MG63 (cell line): ENCODE measurements at regions not wholly inside any gene's neighbourhood (a gene's known extent, or its start where the extent isn't known, plus 50 kb on each side); places are given as distances from the start of the nearest gene placed in this dataset.
"Not testable (repeated sequence)": the region's sequence is repeated elsewhere in the genome, so short reads cannot be mapped to it uniquely, and the experiment has no call there.

Source experiments
- DNase-seq: peaks from one replicate; pipeline ENCODE4 v3.0.0-alpha.2; 2020
- H3K27me3 ChIP-seq: fragments of 250-450 bp; sonication (Bioruptor Pico); 2 replicates; pipeline ENCODE4 v1.5.1; 2020; ENCODE audit warnings: mild to moderate bottlenecking, moderate library complexity
- H3K36me3 ChIP-seq: fragments of 250-450 bp; sonication (Bioruptor Pico); 2 replicates; pipeline ENCODE4 v1.5.1; 2020; ENCODE audit warnings: mild to moderate bottlenecking, moderate library complexity
- H3K4me3 ChIP-seq: fragments of 250-450 bp; sonication (Bioruptor Pico); 2 replicates; pipeline ENCODE4 v1.5.1; 2020; ENCODE audit warnings: mild to moderate bottlenecking, moderate library complexity
- H3K9me3 ChIP-seq: fragments of 250-450 bp; sonication (Bioruptor Pico); 2 replicates; pipeline ENCODE4 v1.5.1; 2020; ENCODE audit warnings: mild to moderate bottlenecking, moderate library complexity

- DNase-seq = no peak
- Histone ChIP-seq H3K27me3 (no peaks in the 10 kb centered on the region), H3K36me3 (no peaks in the 10 kb centered on the region), H3K9me3 (no peaks in the 10 kb centered on the region), H3K4me3 (no peak overlapping the region)
Measured at GRCh38 chr18:1544016-1544415, 639.3 kb downstream of the ADCYAP1 start.

DNA sequence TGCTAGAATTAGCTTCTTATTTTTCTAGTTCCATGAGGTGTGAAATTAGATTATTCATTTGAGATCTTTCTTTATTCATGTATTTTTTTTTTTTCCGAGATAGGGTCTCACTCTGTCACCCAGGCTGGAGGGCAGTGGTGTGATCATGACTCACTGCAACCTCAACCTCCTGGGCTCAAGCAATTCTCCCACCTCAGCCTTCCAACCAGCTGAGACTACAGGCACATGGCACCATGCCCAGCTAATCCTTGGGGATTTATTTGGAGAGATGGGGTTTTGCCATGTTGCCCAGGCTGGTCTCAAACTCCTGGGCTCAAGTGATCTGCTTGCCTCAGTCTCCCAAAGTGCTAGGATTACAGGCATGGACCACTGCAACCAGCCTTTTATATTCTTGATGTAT is 653.0 kb downstream of the ADCYAP1 start:
- not testable (repeated sequence) for H3K36me3 ChIP-seq, H3K4me3 ChIP-seq, H3K27me3 ChIP-seq, H3K9me3 ChIP-seq
- DNase-seq = peak; percentile 3

GRCh38 chr18:1559563-1559962 is 654.9 kb downstream of the ADCYAP1 start:
- H3K27me3 ChIP-seq = no peaks in the 10 kb centered on the region
- DNase-seq = no peak
- no peaks in the 10 kb centered on the region for H3K36me3 ChIP-seq
- H3K9me3 ChIP-seq = no peaks in the 10 kb centered on the region
- H3K4me3 ChIP-seq = no peak overlapping the region

DNA sequence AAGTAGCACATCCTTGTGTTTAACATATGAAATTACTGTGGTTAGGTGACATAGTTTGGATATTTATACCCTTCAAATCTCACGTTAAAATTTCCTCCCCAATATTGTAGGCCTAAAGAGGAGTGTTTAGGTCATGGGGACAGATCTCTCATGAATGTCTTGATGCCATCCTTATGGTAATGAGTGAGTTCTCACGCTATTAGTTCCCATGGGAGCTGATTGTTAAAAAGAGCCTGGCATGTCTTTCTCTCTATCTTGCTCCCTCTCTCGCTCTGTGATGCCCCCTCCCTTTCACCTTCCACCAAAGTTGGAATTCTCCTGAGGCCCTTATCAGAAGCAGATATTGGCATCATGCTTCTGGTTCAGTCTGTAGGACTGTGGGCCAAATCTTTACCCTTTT is 660.1 kb downstream of the ADCYAP1 start:
- DNase-seq = no peak
- no peaks in the 10 kb centered on the region for H3K27me3 ChIP-seq
- H3K4me3 ChIP-seq = no peak overlapping the region
- no peaks in the 10 kb centered on the region for H3K36me3 ChIP-seq
- no peaks in the 10 kb centered on the region for H3K9me3 ChIP-seq

GRCh38 chr18:1571206-1571605 is 666.5 kb downstream of the ADCYAP1 start:
- Histone ChIP-seq H3K36me3 (no peaks in the 10 kb centered on the region), H3K4me3 (no peak overlapping the region), H3K27me3 (no peaks in the 10 kb centered on the region), H3K9me3 (no peaks in the 10 kb centered on the region)
- no peak for DNase-seq

GRCh38 chr18:1573732-1574131 is 669.1 kb downstream of the ADCYAP1 start:
- no peaks in the 10 kb centered on the region for H3K27me3 ChIP-seq
- DNase-seq = no peak
- H3K36me3 ChIP-seq = no peaks in the 10 kb centered on the region
- H3K9me3 ChIP-seq = no peaks in the 10 kb centered on the region
- no peak overlapping the region for H3K4me3 ChIP-seq

- Histone ChIP-seq H3K9me3 (no peaks in the 10 kb centered on the region), H3K4me3 (no peak overlapping the region), H3K27me3 (no peaks in the 10 kb centered on the region), H3K36me3 (no peaks in the 10 kb centered on the region)
- DNase-seq = no peak
Measured at GRCh38 chr18:1575084-1575483, 670.4 kb downstream of the ADCYAP1 start.

- H3K9me3 ChIP-seq = no peaks in the 10 kb centered on the region
- no peaks in the 10 kb centered on the region for H3K36me3 ChIP-seq
- no peak overlapping the region for H3K4me3 ChIP-seq
- H3K27me3 ChIP-seq = no peaks in the 10 kb centered on the region
- no peak for DNase-seq
Measured at GRCh38 chr18:1578505-1578904, 673.8 kb downstream of the ADCYAP1 start.

DNA sequence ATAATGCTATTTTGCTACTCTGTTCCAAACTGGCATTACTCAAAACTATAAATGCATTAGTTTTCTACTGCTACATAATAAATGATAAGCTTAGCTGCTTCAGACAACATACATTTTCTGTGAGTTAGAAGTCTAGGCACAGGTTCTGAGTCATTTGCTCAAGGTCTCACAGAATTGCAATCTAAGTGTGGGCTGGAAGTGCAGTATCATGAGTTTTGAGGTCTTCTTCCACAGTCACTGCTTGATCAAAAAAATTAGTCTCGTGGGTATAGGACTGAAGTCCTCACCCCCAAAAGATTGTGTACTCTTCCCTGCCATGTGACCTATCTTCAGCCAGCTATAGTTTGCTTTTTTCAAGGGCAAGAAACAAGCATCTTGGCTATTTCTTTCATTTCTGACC is 676.9 kb downstream of the ADCYAP1 start:
- H3K27me3 ChIP-seq = peaks cover 4% of the 10 kb centered on the region; the same call in 1 of the 2 replicates
- DNase-seq = no peak
- H3K36me3 ChIP-seq = no peaks in the 10 kb centered on the region
- H3K4me3 ChIP-seq = no peak overlapping the region
- H3K9me3 ChIP-seq = no peaks in the 10 kb centered on the region

- peaks cover 4% of the 10 kb centered on the region; the same call in 1 of the 2 replicates for H3K27me3 ChIP-seq
- no peak for DNase-seq
- no peaks in the 10 kb centered on the region for H3K36me3 ChIP-seq
- no peaks in the 10 kb centered on the region for H3K9me3 ChIP-seq
- no peak overlapping the region for H3K4me3 ChIP-seq
Measured at GRCh38 chr18:1585881-1586488, 681.3 kb downstream of the ADCYAP1 start.

DNA sequence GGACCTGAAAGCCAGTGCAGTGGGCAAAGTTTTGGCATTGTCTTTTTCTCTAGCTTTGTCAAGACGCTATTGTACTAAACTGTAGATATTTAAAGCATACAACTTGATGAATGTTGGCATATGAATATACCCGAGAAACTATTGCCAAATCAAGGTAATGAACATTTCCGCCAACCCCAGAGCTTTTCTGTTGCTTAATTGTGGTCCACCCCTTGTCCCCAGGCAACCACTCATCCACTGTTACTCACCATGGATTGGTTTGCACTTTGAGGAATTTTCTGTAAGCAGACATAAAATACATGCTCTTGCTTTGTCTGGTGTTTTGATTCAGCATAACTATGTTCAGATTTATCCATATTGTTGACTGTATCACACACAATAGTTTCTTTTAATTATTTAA is 688.4 kb downstream of the ADCYAP1 start:
- no peaks in the 10 kb centered on the region for H3K27me3 ChIP-seq
- H3K4me3 ChIP-seq = no peak overlapping the region
- no peak for DNase-seq
- no peaks in the 10 kb centered on the region for H3K9me3 ChIP-seq
- H3K36me3 ChIP-seq = no peaks in the 10 kb centered on the region

GRCh38 chr18:1595195-1595594 is 690.5 kb downstream of the ADCYAP1 start:
- H3K36me3 ChIP-seq = no peaks in the 10 kb centered on the region
- H3K4me3 ChIP-seq = no peak overlapping the region
- no peaks in the 10 kb centered on the region for H3K27me3 ChIP-seq
- no peaks in the 10 kb centered on the region for H3K9me3 ChIP-seq
- DNase-seq = no peak

- no peaks in the 10 kb centered on the region for H3K36me3 ChIP-seq
- no peaks in the 10 kb centered on the region for H3K27me3 ChIP-seq
- no peak overlapping the region for H3K4me3 ChIP-seq
- H3K9me3 ChIP-seq = no peaks in the 10 kb centered on the region
- DNase-seq = no peak
Measured at GRCh38 chr18:1599196-1599595, 694.5 kb downstream of the ADCYAP1 start.

- no peaks in the 10 kb centered on the region for H3K9me3 ChIP-seq
- no peak overlapping the region for H3K4me3 ChIP-seq
- no peaks in the 10 kb centered on the region for H3K36me3 ChIP-seq
- no peaks in the 10 kb centered on the region for H3K27me3 ChIP-seq
- no peak for DNase-seq
Measured at GRCh38 chr18:1604751-1605150, 700.1 kb downstream of the ADCYAP1 start.

GRCh38 chr18:1618364-1618763 is 713.7 kb downstream of the ADCYAP1 start:
- H3K27me3 ChIP-seq = no peaks in the 10 kb centered on the region
- H3K9me3 ChIP-seq = no peaks in the 10 kb centered on the region
- no peak for DNase-seq
- no peak overlapping the region for H3K4me3 ChIP-seq
- H3K36me3 ChIP-seq = no peaks in the 10 kb centered on the region

DNA sequence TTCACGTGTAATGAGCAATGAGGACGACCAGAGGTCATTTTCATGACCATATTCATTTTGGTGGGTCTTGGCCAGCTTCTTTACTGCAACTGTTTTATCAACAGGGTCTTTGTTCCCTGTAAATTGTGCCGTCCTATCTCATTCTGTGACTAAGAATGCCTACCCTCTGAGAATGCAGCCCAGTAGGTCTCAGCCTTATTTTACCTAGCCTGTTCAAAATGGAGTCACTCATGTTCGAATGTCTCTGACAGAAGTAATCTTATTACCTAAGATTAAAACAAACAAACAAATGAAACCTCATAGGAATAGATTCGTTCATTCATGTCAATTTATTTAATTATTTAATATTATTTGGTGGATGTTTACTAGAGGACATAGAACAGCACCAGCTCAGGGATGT is 714.8 kb downstream of the ADCYAP1 start:
- no peak overlapping the region for H3K4me3 ChIP-seq
- H3K9me3 ChIP-seq = no peaks in the 10 kb centered on the region
- no peaks in the 10 kb centered on the region for H3K27me3 ChIP-seq
- H3K36me3 ChIP-seq = no peaks in the 10 kb centered on the region
- DNase-seq = no peak

- H3K4me3 ChIP-seq = no peak overlapping the region
- no peaks in the 10 kb centered on the region for H3K36me3 ChIP-seq
- DNase-seq = no peak
- no peaks in the 10 kb centered on the region for H3K27me3 ChIP-seq
- H3K9me3 ChIP-seq = no peaks in the 10 kb centered on the region
Measured at GRCh38 chr18:1624612-1625011, 719.9 kb downstream of the ADCYAP1 start.

DNA sequence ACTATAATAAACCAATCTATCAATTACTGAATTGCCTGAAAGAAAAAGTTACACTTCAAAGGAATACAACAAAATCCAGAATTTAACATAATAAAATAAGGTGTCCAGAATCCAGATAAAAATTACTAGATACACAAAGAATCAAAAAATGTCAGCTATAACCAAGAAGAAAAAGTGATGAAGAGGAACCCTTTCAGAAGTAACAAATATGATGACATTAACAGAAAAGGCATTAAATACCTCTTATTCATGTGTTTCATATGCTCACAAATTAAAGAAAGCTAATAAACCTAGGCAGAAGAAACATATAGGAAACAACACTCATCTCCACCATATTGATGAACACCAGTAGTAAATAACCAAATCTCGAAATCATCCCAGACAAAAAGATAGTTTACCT is 722.8 kb downstream of the ADCYAP1 start:
- Histone ChIP-seq H3K27me3 (no peaks in the 10 kb centered on the region), H3K4me3 (no peak overlapping the region), H3K9me3 (no peaks in the 10 kb centered on the region), H3K36me3 (no peaks in the 10 kb centered on the region)
- no peak for DNase-seq

DNA sequence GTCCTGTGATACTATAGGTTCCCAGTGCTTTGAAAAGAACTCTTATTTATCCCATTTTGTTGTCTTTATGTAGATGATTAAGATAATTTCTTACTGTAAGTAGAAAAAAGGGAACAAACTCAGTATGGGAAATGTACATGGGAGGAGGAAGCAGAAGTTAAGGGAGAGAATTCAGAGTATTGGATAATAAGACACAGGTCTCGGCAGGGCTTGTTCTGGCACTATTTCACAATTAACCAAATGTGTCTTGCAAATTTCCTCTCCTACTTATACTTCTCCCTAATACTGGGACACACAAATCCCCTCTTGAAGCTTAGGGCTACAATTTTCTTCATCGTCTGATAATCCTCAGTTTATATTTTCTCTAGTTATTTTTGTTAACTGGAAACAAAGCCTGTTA is 744.0 kb downstream of the ADCYAP1 start:
- Histone ChIP-seq H3K4me3 (no peak overlapping the region), H3K36me3 (no peaks in the 10 kb centered on the region), H3K9me3 (no peaks in the 10 kb centered on the region), H3K27me3 (no peaks in the 10 kb centered on the region)
- no peak for DNase-seq
